Astrocyte (in vitro differentiated cells and primary cell): ENCODE measurements at regions not wholly inside any gene's neighbourhood (a gene's known extent, or its start where the extent isn't known, plus 50 kb on each side); places are given as distances from the start of the nearest gene placed in this dataset.

ENCODE experiments used
- DNase-seq: peaks from one replicate; pipeline ENCODE4 v3.0.0-alpha.2; 2010; ENCODE audit warnings: low read depth
- FAIRE-seq: peaks from 2 replicates; lab custom pipeline; 2011; peaks lifted over from hg19 to GRCh38; lab: Jason Lieb, UNC
- H2AFZ ChIP-seq: 2 replicates; pipeline ENCODE4 v1.6.0; 2012; ENCODE audit warnings: low read depth, low read length, inconsistent platforms
- H3K27ac ChIP-seq: 2 replicates; pipeline ENCODE4 v1.5.1; 2011; ENCODE audit warnings: low read depth, low read length, inconsistent platforms
- H3K27me3 ChIP-seq: 2 replicates; pipeline ENCODE4 v1.6.0; 2011; ENCODE audit warnings: low read length, inconsistent platforms; ENCODE audit not compliant: insufficient read depth
- H3K36me3 ChIP-seq: 2 replicates; pipeline ENCODE4 v1.5.1; 2011; ENCODE audit warnings: low read length, inconsistent platforms; ENCODE audit not compliant: insufficient read depth
- H3K4me1 ChIP-seq: 2 replicates; pipeline ENCODE4 v1.5.1; 2011; ENCODE audit warnings: low read length, inconsistent platforms; ENCODE audit not compliant: insufficient read depth
- H3K4me2 ChIP-seq: 2 replicates; pipeline ENCODE4 v1.6.0; 2012; ENCODE audit warnings: low read length, inconsistent platforms
- H3K4me3 ChIP-seq: 2 replicates; pipeline ENCODE4 v1.5.1; 2011; ENCODE audit warnings: low read depth, mild to moderate bottlenecking, low read length, inconsistent platforms; ENCODE audit not compliant: insufficient read depth
- H3K79me2 ChIP-seq: 2 replicates; pipeline ENCODE4 v1.6.0; 2012; ENCODE audit warnings: mild to moderate bottlenecking, low read length, inconsistent platforms; ENCODE audit not compliant: insufficient read depth
- H3K9ac ChIP-seq: 2 replicates; pipeline ENCODE4 v1.6.0; 2012; ENCODE audit warnings: mild to moderate bottlenecking, low read length, inconsistent platforms
- H3K9me3 ChIP-seq: 2 replicates; pipeline ENCODE4 v1.5.1; 2012; ENCODE audit warnings: low read depth, mild to moderate bottlenecking, low read length, inconsistent platforms; ENCODE audit not compliant: insufficient read depth
- H4K20me1 ChIP-seq: 2 replicates; pipeline ENCODE4 v1.6.0; 2012; ENCODE audit warnings: low read length, inconsistent platforms; ENCODE audit not compliant: insufficient read depth
- H3K27ac Mint-ChIP-seq: one replicate; pipeline ENCODE4 v1.8.0; 2021; ENCODE audit warnings: mild to moderate bottlenecking, mixed read lengths; ENCODE audit not compliant: unreplicated experiment
- H3K27me3 Mint-ChIP-seq: one replicate; pipeline ENCODE4 v1.8.0; 2021; ENCODE audit warnings: low read depth, mixed read lengths; ENCODE audit not compliant: unreplicated experiment
- H3K36me3 Mint-ChIP-seq: one replicate; pipeline ENCODE4 v1.8.0; 2021; ENCODE audit warnings: low read depth, mixed read lengths; ENCODE audit not compliant: unreplicated experiment
- H3K4me1 Mint-ChIP-seq: one replicate; pipeline ENCODE4 v1.8.0; 2021; ENCODE audit warnings: low read depth, mixed read lengths; ENCODE audit not compliant: unreplicated experiment
- H3K4me3 Mint-ChIP-seq: one replicate; pipeline ENCODE4 v1.8.0; 2021; ENCODE audit warnings: mild to moderate bottlenecking, moderate library complexity, mixed read lengths; ENCODE audit not compliant: unreplicated experiment
- H3K9me3 Mint-ChIP-seq: one replicate; pipeline ENCODE4 v1.8.0; 2021; ENCODE audit warnings: mild to moderate bottlenecking, mixed read lengths; ENCODE audit not compliant: unreplicated experiment
- CTCF ChIP-seq: IDR thresholded peaks from 2 replicates; pipeline ENCODE4 v1.5.1; 2011; ENCODE audit warnings: low read depth, mild to moderate bottlenecking, inconsistent platforms, low read length, moderate library complexity; ENCODE audit not compliant: insufficient read depth
- EZH2 ChIP-seq: IDR thresholded peaks from 2 replicates; pipeline ENCODE4 v1.6.1; 2012; ENCODE audit warnings: mild to moderate bottlenecking, low read length, inconsistent platforms; ENCODE audit not compliant: insufficient read depth

GRCh38 chr6:23951691-23952090, 174.3 kb upstream of the NRSN1 start:
- Histone ChIP-seq H3K36me3 (no peaks in the 10 kb centered on the region), H3K79me2 (no peaks in the 10 kb centered on the region), H2AFZ (no peak overlapping the region), H3K4me3 (no peak overlapping the region), H3K9me3 (no peaks in the 10 kb centered on the region), H3K4me2 (no peak overlapping the region), H3K27ac (no peak overlapping the region), H3K9ac (no peak overlapping the region), H4K20me1 (no peaks in the 10 kb centered on the region), H3K27me3 (no peaks in the 10 kb centered on the region), H3K4me1 (no peaks in the 10 kb centered on the region)
- TF ChIP-seq CTCF, result no peak
- TF ChIP-seq EZH2, result no peak
- H3K27me3 Mint-ChIP-seq, result no peaks in the 10 kb centered on the region
- H3K9me3 Mint-ChIP-seq, result no peaks in the 10 kb centered on the region
- H3K27ac Mint-ChIP-seq, result no peak overlapping the region
- H3K4me3 Mint-ChIP-seq, result no peak overlapping the region
- FAIRE-seq, result no peak
- DNase-seq, result no peak
- no peaks in the 10 kb centered on the region for H3K36me3 Mint-ChIP-seq
- H3K4me1 Mint-ChIP-seq, result no peaks in the 10 kb centered on the region

DNA sequence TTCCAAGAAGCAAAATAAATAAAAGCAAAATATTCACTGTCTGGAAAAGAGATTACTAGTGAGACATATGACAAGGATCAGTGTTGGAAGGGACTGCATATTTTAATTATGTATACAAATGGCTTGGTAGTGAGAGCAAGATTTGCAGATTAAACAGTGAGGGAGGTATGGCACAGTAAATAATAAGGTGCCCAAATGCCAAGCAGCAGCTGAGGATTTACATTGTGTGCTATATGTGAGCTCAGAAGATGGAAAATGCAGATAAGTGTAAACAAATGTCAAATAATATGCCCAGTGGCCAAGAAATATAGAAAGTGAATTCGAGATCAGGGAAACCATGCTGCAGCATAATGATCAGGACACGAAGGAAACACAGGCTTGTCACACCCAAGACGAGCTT, 173.8 kb upstream of the NRSN1 start:
- no peak overlapping the region for H3K27ac Mint-ChIP-seq

More for the DNA sequence above, 173.8 kb upstream of the NRSN1 start:
- H3K36me3 Mint-ChIP-seq, result no peaks in the 10 kb centered on the region
- Histone ChIP-seq H2AFZ (no peak overlapping the region), H3K79me2 (no peaks in the 10 kb centered on the region), H4K20me1 (no peaks in the 10 kb centered on the region), H3K36me3 (no peaks in the 10 kb centered on the region), H3K4me2 (no peak overlapping the region), H3K4me3 (no peak overlapping the region), H3K4me1 (no peaks in the 10 kb centered on the region), H3K27ac (no peak overlapping the region), H3K9me3 (no peaks in the 10 kb centered on the region), H3K9ac (no peak overlapping the region), H3K27me3 (no peaks in the 10 kb centered on the region)
- H3K9me3 Mint-ChIP-seq, result no peaks in the 10 kb centered on the region
- no peak for TF ChIP-seq CTCF
- no peak for TF ChIP-seq EZH2
- H3K27me3 Mint-ChIP-seq, result no peaks in the 10 kb centered on the region
- H3K4me1 Mint-ChIP-seq, result no peaks in the 10 kb centered on the region
- DNase-seq (no peak), FAIRE-seq (no peak)
- no peak overlapping the region for H3K4me3 Mint-ChIP-seq
